HG03565 (cell line): ENCODE measurements at regions not wholly inside any gene's neighbourhood (a gene's known extent, or its start where the extent isn't known, plus 50 kb on each side); places are given as distances from the start of the nearest gene placed in this dataset.
"Not testable (repeated sequence)": the region's sequence is repeated elsewhere in the genome, so short reads cannot be mapped to it uniquely, and the experiment has no call there.

Experiments used
- ATAC-seq: cut with Tn5 transposase; IDR thresholded peaks from one replicate; pipeline ENCODE4 v1.9.1; 2021; ENCODE audit warnings: mild to moderate bottlenecking, moderate library complexity; ENCODE audit not compliant: unreplicated experiment

DNA sequence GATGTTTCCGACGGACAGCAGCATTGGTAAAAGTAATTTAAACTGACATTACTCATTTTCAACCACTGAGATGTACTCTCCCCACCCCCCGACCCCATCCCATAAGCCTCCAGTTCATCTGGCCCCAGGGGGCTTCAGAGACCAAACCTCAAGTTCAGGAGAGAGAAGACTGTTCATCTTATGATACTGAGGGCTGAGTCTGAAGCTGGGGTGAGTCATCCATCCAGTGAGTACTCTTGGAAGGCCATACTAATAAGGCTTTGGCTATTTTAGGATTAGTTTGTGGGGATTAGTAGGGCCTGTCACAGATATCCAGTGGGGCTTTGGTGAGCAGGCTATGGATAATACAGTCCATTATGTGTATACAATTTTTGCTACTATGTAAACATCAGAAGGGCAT is 125.3 kb upstream of the APCDD1 start:
- ATAC-seq: no peak

DNA sequence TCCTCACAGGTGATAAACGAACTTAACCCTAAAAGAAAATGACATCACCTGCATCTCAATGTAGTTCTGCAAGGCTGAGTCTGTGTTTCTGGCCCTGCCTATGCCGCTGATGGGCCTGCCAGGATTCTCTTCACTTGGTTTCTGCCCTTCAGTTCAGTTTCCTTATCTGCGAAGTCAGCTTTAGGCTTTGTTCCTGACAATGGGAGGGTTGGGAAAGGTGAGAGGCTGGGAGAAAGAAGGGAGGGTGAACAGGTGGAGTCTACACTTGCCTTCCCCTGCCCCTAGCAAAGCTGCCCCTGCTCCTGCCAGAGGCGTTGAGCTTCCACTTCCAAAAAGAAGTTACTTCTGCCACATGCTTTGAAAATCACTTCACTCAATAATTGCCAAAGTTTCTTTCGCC is 124.0 kb upstream of the APCDD1 start:
- ATAC-seq: no peak

GRCh38 chr18:10332452-10332851 is 122.0 kb upstream of the APCDD1 start:
- ATAC-seq: no peak

- no peak for ATAC-seq
Observed at GRCh38 chr18:10336749-10337350, 117.6 kb upstream of the APCDD1 start.

GRCh38 chr18:10340821-10341220 is 113.6 kb upstream of the APCDD1 start:
- no peak for ATAC-seq

DNA sequence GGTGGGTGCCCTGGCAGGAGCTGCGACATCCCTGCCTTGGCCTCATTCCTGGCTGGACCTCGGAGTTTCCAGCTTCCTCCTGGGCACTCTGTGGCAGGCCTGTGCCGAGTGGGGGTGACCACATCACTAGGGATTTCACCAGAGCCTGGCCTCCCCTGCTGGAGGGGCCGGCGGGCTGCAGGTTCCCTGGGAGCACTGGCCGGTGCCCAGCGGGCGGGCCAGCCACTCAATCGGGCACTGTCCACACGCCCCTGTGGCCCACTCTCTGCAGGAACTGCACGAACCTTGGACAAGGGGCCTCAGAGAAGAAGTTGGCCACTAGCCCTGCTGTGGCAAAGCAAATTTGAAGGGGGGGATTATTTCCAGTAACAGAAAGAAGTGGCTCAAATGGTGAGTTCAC is 110.7 kb upstream of the APCDD1 start:
- no peak for ATAC-seq

DNA sequence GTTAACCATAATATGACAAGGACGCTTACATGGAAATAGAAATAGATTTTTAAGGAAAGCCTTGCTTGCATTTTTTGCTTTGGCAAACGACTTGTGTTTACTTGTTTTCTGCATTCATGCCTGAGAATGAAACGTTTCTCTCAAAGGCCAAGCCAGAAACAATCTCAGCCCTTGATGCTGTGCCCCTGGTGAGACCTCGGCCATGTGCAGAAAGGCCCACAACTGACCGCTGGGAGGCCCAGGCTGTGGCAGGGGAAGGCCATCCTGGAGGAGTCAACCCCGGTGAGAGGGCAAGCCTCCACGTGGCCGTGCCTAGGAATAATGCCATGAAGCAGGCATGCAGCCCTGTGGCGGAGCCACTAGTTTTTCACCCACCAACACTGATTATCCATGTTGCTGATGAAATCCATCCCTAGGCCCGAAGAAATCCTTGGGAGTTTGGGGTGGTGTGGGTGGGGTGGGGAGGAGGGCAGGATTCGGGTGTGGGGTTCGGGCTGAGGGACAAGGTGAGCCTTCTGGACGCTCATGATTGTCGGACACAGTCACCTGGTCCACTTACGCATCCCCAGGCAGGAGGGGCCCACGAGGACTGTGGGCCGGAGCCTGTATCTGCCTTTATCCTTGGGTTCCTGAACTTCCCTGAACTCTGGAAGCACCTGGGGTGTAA is 107.6 kb upstream of the APCDD1 start:
- ATAC-seq: no peak

DNA sequence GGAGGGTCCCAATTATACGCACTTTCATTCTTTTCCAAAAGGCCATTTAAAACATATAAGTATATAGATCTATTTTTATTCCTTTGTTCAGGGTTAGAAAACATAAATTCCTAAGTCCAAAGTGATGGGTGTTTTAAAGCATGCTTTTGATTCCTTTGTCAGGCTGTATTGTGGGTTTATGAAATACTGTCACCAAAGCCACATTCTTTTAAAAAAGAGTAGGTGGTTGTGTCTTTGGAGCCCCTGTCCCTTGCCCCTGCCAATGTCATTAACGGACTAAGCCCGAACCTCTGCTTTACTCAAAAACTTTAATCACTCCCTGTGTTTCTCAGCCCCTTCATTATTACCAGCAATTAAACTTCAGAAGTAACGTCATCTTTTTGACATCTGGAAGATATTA is 104.9 kb upstream of the APCDD1 start:
- no peak for ATAC-seq

- no peak for ATAC-seq
Observed at GRCh38 chr18:10350661-10351060, 103.8 kb upstream of the APCDD1 start.

GRCh38 chr18:10351219-10351818 is 103.1 kb upstream of the APCDD1 start:
- no peak for ATAC-seq

DNA sequence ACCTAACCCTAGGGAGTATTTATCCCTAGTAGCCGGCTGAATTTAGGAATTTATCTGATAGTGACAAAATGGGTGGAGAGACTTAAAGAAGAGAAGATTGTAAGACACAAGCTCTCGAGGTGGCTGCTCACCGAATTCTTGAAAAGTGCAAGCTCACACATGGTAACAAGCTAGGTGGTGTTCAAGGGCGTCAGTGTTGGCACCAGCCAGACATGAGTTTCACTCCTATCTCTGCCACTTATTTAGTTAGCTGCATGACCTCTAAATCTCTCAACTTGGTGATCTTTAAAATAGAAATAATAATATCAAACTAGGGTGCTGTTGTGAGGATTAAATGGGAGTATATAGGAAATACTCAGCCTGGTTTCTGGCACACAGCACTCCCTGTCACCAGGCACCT is 102.6 kb upstream of the APCDD1 start:
- ATAC-seq: no peak

GRCh38 chr18:10352671-10353070 is 101.8 kb upstream of the APCDD1 start:
- no peak for ATAC-seq

- no peak for ATAC-seq
Observed at GRCh38 chr18:10353791-10354190, 100.6 kb upstream of the APCDD1 start.

DNA sequence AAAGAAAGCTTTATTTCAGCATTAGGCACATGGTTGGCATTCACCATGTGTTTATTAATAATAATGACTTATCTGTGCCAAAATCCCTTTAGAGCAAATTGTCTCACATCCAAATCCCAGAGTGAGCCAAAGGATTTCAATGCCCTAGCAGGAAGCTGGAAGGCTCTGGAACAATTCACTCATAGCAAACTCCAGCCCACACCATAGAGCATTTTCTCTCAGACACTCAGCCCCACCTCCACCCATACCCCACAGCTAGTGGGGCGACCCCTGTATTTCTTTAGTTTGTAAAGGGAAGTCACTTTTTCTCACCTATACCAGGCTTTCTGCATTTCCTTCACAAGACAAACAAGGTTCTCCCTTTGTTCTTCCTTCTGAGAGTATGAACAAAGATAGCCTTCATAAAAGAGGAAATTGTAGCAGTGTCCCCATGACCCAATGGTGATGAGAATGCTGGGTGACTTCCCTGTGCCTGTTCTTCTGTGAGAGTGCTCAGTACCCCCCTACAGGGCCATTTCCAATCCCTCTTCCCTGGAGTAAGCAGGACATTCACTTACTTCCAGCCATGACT is 100.1 kb upstream of the APCDD1 start:
- ATAC-seq: no peak

DNA sequence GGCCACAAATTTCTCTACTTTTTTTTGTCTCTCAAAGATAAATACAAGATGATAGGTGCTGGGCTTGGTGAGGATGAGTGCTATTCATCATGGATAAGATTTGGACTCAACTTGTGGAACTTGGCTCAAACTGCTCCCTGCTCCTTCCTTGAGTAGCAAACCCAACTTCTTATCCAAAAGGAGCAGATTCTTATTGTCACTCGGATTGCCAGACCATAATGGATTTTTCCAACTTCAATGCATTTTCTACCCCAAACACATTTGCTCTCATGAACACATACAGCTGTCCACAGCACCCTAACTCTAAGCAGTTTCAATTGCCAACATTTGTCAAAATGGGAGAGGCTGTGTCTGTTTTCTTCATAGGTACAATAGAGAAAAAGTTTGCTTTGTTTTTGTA is 99.5 kb upstream of the APCDD1 start:
- no peak for ATAC-seq

DNA sequence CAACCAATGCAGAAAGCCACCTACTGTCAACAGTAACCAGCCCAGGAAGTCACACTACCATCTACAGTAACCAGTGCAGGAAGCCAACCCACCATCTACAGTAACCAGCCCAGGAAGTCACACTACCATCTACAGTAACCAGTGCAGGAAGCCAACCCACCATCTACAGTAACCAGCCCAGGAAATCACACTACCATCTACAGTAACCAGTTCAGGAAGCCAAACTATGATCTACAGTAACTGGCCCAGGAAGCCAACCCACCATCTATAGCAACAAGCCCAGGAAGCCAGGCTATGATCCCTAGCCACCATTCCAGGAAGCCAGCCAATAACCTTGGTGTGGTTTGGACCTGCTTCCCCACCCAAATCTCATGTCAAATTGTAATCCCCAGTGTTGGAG is 97.4 kb upstream of the APCDD1 start:
- not testable (repeated sequence) for ATAC-seq

GRCh38 chr18:10361660-10362059 is 92.8 kb upstream of the APCDD1 start:
- no peak for ATAC-seq

- no peak for ATAC-seq
Observed at GRCh38 chr18:10365021-10365500, 89.4 kb upstream of the APCDD1 start.

DNA sequence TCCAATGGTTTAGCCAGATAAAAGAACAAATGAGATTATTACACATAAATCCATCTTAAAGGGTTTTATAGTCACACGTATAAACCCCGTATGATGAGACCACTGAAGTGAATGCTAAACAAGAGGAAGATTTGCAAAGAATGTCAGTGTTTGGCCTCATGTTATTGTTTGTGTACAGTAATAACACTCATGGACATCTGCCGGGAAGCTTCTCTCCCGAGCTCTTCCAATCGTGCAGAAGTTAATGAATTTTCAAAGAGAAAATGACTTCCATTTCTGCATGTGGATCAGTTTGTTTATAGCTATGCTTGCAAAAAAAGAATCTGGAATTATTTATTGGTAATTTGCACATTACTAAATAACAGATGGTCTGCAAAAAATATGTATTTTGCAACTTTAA is 88.5 kb upstream of the APCDD1 start:
- ATAC-seq: no peak

DNA sequence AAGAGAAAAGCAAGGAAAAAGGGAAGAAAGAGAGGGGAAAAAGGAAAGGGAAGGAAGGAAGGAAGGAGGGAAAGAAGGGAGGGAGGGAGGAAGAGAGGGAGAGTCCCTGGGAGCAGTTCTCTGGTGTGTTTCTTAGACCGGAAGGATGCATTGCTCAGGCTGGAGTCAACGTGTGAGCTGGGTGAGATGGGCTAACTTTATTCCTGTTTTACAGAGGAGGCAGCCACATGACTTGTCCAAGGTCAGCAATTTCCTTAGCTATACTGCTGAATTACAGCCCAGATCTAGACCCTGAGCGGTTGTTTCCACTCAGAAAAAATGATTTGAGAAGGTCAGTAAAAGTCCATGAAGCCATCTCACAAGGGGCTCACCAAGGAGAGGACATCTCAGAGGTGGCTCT is 86.6 kb upstream of the APCDD1 start:
- no peak for ATAC-seq

DNA sequence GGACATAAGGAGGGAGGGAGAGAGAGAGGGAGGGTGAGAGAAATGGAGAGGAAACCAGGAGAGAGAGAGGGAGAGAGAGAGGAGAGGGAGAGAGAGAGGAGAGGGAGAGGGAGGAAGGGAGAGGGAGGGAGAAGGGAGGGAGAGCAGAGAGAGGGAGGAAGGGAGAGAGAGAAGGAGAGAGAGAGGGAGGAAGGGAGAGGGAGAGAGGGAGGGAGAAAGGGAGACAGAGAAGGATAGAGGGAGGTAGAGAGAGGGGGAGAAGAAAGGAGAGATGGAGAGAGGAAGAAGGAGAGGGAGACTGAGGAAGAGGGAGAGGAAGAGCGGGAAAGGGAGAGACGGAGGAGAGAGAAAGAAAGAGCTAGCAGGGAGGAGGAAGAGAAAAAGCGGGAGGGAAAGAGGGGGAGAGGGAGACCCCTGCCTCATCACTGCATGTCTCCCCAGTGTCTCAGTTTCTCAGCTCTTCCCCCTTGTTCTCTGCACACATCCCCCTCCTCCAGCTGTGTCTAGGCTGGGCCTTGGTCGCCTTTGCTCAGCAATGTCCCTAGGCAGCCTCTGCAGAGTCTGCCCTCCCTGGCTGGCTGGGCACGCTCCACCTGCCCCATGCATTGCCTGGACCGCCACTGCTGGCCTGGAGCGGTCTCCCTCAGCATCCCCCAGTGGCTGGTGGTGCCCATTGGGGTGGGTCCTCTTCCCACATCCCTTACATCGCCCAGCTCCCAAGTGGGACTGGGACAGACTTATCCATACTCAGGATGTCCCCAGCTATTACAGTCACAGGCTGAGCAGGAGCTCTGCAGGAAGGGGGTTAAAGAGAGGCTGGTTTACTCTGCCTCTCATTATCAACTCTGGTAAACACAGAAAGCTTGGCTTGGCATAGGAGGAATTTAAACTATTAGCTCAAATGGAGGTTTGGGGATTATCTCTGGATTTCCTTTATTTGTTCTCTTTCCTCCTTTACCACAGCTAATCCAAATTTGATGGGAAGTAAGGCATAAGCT is 85.7 kb upstream of the APCDD1 start:
- ATAC-seq: no peak
